ENCODE measurements at regions not wholly inside any gene's neighbourhood (a gene's known extent, or its start where the extent isn't known, plus 50 kb on each side); places are given as distances from the start of the nearest gene placed in this dataset.
A peak's percentile ranks its signal among the peaks of the same experiment; 100 is the strongest.

DNA sequence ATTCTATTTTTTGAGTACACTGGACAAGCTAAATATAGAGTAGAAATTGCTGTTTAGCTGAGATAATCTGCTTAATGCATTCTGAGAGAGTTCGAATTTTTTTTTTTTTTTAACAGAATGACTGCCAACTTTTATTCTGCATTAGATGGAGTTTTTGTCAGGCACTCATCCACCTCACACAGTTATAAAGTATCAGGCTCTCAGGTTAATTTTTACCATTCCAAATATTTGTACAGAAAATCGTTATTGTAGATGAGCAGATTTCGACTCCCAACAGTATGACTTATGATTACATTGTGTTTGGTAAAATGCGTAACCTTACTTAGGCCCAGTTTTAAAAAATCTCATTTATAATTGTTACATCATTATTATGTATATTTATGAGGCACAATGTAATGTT, 1731.0 kb downstream of the GRIK2 start:
- TF ChIP-seq, protein P1, sequence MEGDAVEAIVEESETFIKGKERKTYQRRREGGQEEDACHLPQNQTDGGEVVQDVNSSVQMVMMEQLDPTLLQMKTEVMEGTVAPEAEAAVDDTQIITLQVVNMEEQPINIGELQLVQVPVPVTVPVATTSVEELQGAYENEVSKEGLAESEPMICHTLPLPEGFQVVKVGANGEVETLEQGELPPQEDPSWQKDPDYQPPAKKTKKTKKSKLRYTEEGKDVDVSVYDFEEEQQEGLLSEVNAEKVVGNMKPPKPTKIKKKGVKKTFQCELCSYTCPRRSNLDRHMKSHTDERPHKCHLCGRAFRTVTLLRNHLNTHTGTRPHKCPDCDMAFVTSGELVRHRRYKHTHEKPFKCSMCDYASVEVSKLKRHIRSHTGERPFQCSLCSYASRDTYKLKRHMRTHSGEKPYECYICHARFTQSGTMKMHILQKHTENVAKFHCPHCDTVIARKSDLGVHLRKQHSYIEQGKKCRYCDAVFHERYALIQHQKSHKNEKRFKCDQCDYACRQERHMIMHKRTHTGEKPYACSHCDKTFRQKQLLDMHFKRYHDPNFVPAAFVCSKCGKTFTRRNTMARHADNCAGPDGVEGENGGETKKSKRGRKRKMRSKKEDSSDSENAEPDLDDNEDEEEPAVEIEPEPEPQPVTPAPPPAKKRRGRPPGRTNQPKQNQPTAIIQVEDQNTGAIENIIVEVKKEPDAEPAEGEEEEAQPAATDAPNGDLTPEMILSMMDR (IDR thresholded peaks at IDR 0.05; ENCODE audit: extremely low read depth, missing control alignments): no peak
- no peak for DNase-seq (ENCODE audit: low spot score)

DNA sequence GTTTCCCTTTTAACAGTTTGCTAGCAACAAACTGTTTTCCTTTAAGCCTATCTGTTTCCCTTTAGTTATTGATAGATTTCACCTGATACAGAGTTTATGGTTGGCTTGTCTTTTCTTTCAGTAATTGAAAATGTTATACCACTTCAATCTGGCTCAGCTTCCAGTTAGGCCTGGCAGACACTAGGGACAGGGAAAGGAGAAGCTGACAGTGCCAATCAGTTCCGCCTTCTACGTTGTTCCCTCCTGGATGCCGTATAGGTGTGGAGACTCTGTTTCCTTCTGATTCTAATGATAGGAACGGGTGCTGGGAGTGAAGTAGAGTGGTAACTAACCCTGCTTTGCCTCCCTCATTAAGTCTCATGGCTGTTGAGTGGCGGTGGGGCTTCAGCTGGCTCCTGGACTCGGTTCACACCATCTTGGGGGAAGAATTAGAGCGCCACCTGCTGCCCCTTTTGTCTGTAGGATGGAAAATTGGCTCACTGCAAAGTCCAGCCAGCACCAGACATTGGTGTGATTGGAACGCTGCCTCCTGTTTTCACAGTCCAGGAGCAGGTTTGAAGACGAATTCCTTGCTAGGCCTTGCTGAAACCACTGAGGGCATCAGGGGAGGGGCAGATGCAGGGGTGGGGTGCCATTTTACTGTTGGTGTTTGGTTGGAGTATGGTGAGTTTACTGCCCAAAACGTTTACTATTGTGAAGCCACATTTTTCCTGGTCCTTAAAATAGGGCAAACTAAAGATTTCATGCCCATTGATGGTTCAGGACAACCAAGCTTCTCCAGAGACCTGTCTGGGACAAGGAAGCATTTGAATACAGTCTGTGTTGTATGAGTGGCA, 1729.5 kb downstream of the GRIK2 start:
- DNase-seq (ENCODE audit: low spot score): peak; percentile 42

DNA sequence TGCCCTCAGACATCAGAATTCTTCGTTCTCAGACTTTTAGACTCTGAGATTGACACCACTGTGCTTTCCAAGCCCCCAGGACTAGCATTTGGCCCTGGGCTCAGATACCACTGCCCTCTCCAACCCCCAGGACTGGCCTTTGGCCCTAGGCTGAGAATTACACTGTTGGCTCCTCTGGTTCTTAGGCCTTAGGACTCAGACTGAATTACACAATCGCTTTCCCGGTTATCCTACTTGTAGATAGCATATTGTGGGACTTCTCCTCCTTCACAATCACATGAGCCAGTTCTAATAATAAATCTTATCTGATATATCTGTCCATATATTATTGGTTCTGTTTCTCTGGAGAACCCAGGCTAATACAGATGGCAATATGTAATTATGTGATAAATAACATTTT, 1725.5 kb downstream of the GRIK2 start:
- TF ChIP-seq, protein P1 (IDR thresholded peaks at IDR 0.05; ENCODE audit: extremely low read depth, missing control alignments): no peak
- DNase-seq (ENCODE audit: low spot score): no peak

More for the DNA sequence above, 1729.5 kb downstream of the GRIK2 start:
- TF ChIP-seq, protein P1 (IDR thresholded peaks at IDR 0.05; ENCODE audit: extremely low read depth, missing control alignments): peak; percentile 55

DNA sequence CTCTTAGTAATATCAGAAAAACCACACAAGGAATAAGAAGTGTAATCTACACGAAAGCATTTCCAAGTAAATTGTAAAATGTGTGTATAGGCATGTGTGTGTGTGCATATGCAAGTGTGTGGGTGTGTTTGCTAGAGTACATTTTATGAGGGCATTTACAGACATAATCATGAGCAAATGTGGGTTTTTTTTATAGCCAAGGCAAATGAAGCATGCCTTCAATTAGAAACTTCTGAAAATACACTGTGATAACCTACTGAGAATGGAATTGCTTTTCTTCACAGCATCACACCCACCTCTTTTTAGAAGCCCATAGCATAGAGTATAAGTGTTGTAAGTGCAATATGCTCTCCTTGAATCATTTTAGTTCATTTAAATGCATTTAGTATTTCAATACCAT, 1721.1 kb downstream of the GRIK2 start:
- no peak for DNase-seq (ENCODE audit: low spot score)
- TF ChIP-seq, protein P1 (IDR thresholded peaks at IDR 0.05; ENCODE audit: extremely low read depth, missing control alignments): no peak

DNA sequence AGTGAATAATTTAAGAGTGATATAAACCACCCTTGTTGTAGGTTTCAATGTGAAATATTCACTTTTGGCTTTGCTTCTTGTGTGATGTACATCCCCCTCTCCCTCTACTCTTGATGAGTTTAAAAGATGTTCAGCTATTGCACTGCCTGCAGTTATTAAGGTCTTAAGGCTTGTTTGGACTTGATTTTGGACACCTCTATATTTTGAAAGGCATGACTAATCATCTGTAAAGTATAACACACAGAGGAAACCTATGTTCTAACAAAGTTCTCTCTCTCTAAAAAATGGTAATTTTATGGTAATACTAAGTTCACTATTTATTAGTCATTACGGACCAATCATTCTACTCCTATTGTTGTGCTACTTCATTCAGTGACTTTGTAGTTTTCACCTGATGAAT, 1719.9 kb downstream of the GRIK2 start:
- TF ChIP-seq, protein P1 (IDR thresholded peaks at IDR 0.05; ENCODE audit: extremely low read depth, missing control alignments): no peak
- no peak for DNase-seq (ENCODE audit: low spot score)

DNA sequence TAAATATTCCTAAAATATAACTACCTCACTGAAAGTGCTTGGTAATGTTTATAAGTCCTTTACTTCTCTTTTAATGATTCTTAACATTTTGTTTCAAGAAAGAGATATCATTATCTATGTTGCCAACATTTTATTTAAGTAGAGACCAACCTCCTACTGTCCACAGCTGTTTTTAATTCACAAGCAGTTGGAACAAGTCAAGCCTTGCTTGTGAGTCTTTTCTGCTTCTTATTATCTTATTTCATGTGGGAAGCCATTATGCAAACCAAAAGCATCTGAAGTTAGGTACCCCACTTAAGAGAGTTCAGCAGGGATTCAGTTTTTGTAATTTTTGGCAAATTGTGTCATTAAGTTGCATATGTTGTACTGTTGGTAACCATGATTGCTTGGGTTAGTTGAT, 1714.5 kb downstream of the GRIK2 start:
- TF ChIP-seq, protein P1 (IDR thresholded peaks at IDR 0.05; ENCODE audit: extremely low read depth, missing control alignments): no peak
- DNase-seq (ENCODE audit: low spot score): no peak

DNA sequence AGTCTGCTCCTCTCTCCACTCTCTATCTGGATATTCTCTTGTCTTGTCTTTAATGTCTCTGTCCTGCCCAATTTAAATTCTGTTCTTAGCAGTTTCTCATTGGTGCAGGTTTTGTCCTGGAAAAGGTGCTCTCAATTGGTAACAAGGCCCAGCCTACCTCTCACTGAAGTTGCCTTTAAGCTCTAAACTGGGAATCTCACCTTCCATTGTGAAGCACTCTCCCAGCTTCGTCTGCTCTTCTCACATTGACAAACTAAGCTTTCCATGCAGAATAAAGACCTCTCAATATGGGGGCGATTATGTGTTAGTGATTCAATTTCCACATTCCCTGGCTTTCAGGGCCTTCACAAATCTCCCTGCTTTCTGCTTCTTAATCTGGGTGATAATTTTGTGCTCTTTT, 1712.2 kb downstream of the GRIK2 start:
- no peak for DNase-seq (ENCODE audit: low spot score)
- TF ChIP-seq, protein P1 (IDR thresholded peaks at IDR 0.05; ENCODE audit: extremely low read depth, missing control alignments): no peak
